ENCODE measurements at regions not wholly inside any gene's neighbourhood (a gene's known extent, or its start where the extent isn't known, plus 50 kb on each side); places are given as distances from the start of the nearest gene placed in this dataset.

- H2BK5ac ChIP-seq (ENCODE audit: low read depth, low read length) = peak overlapping the region; percentile 46; the same call in 1 of the 2 replicates
- WGBS, 2 experiments (ENCODE audit: extremely low coverage in 1 of 2, insufficient coverage in 1 of 2, insufficient read length in 1 of 2, insufficient replicate concordance in 2 of 2, low coverage in 1 of 2, low lambda C conversion rate in 2 of 2, missing lambda C conversion rate in 1 of 2) = 62% methylated on average over 5 of the region's 5 CpGs; no CpG with 5 or more reads in 1 of the 2 experiments
- H4K8ac ChIP-seq (ENCODE audit: extremely low read depth, insufficient read depth, low read length) = no peak overlapping the region
- H2BK20ac ChIP-seq (ENCODE audit: low read length) = 0 out of 2 replicates have a peak overlapping the region, but pooled peaks have one; percentile 50
- TF ChIP-seq NANOG (IDR thresholded peaks at IDR 0.05; ENCODE audit: insufficient read depth, low read depth, low read length, poor library complexity, severe bottlenecking) (no peak), CEBPB (IDR thresholded peaks at IDR 0.05; ENCODE audit: low read depth, low read length) (peak; percentile 70), HDAC2 (IDR thresholded peaks at IDR 0.05; ENCODE audit: borderline replicate concordance in 1 of 2, low read depth in 2 of 2, low read length in 2 of 2) (0 out of 4 replicates have a peak, but pooled peaks of 1 of the 2 experiments have one; percentile 4)
- H3K18ac ChIP-seq (ENCODE audit: extremely low read depth, low read length) = no peak overlapping the region; the same call in 1 of the 2 replicates
- H2BK120ac ChIP-seq (replicated peaks; ENCODE audit: low read depth, low read length) = peak overlapping the region; percentile 57
- CTCF ChIA-PET (ENCODE audit: partially characterized antibody) = interaction anchor here (0.8 to 2.1 kb wide), 17 partner anchors 8 to 319 kb away, joined by 3 to 11 read pairs (median 5); no protein-coding TSS in a partner anchor
- H3K36me3 ChIP-seq (ENCODE audit: control insufficient read depth in 2 of 4, insufficient read depth in 4 of 4, low read length in 3 of 4) = no peaks in the 10 kb centered on the region
- peak; percentile 32 for FAIRE-seq
- H3K56ac ChIP-seq (replicated peaks; ENCODE audit: insufficient read length, low read depth, low read length) = no peak overlapping the region
- no peaks in the 10 kb centered on the region for H3K9me3 ChIP-seq (ENCODE audit: insufficient read depth in 2 of 2, low read depth in 1 of 2, low read length in 1 of 2)
- peaks cover 3% of the 10 kb centered on the region for H3K23me2 ChIP-seq (ENCODE audit: low read depth, low read length)
- H3K4me3 ChIP-seq (ENCODE audit: extremely low read depth in 1 of 4, insufficient read depth in 2 of 4, low read depth in 3 of 4, low read length in 4 of 4) = peak overlapping the region in 3 of 4 experiments; percentile 16 to 45 (median 32); a peak in 4 of 8 replicates
- H4K5ac ChIP-seq (ENCODE audit: insufficient read length, low read depth, low read length) = peak overlapping the region; percentile 31
- H3K4me1 ChIP-seq (replicated peaks in 1 of 4; ENCODE audit: control insufficient read depth in 3 of 4, insufficient read depth in 4 of 4, low read length in 3 of 4) = peaks cover 3 to 14% (median 8%) of the 10 kb centered on the region in 4 experiments; a peak in 6 of 7 replicates
- H2AK5ac ChIP-seq (ENCODE audit: low read depth, low read length) = no peak overlapping the region
- peaks cover 0 to 13% (median 0%) of the 10 kb centered on the region in 4 experiments; a peak in 2 of 7 replicates for H3K27me3 ChIP-seq (replicated peaks in 1 of 4; ENCODE audit: control insufficient read depth in 3 of 4, extremely low read depth in 1 of 4, insufficient read depth in 3 of 4, low read length in 3 of 4)
- no peak for DNase-seq (ENCODE audit: low read depth in 1 of 2, low spot score in 2 of 2)
- 0 out of 2 replicates have a peak overlapping the region, but pooled peaks have one; percentile 62 for H2BK15ac ChIP-seq (ENCODE audit: low read length)
- H3K79me2 ChIP-seq (ENCODE audit: control insufficient read depth in 1 of 2, insufficient read depth in 2 of 2, low read length in 2 of 2) = no peaks in the 10 kb centered on the region
- H3K27ac ChIP-seq (ENCODE audit: low read depth, low read length) = no peak overlapping the region
- peak overlapping the region; percentile 32 for H3K4ac ChIP-seq (replicated peaks; ENCODE audit: insufficient read length, low read depth, low read length)
- POLR2A ChIA-PET (ENCODE audit: partially characterized antibody) = interaction anchor here (0.7 to 2.1 kb wide), 4 partner anchors 40 to 274 kb away, joined by 3 to 9 read pairs (median 6); no protein-coding TSS in a partner anchor
- no peaks in the 10 kb centered on the region for H4K20me1 ChIP-seq (replicated peaks in 1 of 2; ENCODE audit: control insufficient read depth in 1 of 2, insufficient read depth in 2 of 2, low read length in 2 of 2)
- H3K23ac ChIP-seq (ENCODE audit: insufficient read length) = no peak overlapping the region
- H3K4me2 ChIP-seq (ENCODE audit: insufficient read depth in 1 of 2, low read depth in 2 of 2, low read length in 2 of 2) = peak overlapping the region; percentile 66 to 93
- H4K91ac ChIP-seq (replicated peaks; ENCODE audit: insufficient read length, low read length) = no peak overlapping the region
- no peak overlapping the region for H3K14ac ChIP-seq (ENCODE audit: insufficient read length)
- H2BK12ac ChIP-seq (ENCODE audit: low read depth, low read length) = no peak overlapping the region
- no peak overlapping the region for H3K9ac ChIP-seq (replicated peaks in 1 of 4; ENCODE audit: extremely low read depth in 1 of 4, low read depth in 3 of 4, low read length in 3 of 4)
- H2AFZ ChIP-seq (ENCODE audit: low read length) = no peak overlapping the region
- no peaks in the 10 kb centered on the region for H3K79me1 ChIP-seq (ENCODE audit: low read depth, low read length)
These were observed 71.4 kb upstream of the LRIG1 start for GRCh38 chr3:66572090-66572675.

Data from H1 (cell line).